Left hindlimb (tissue), 1 donor: ENCODE measurements at regions not wholly inside any gene's neighbourhood (a gene's known extent, or its start where the extent isn't known, plus 50 kb on each side); places are given as distances from the start of the nearest gene placed in this dataset.

Experiments
- DNase-seq: peaks from one replicate; pipeline ENCODE4 v3.0.0-alpha.2; 2018

GRCh38 chr2:155223781-155224406 is 525.4 kb downstream of the KCNJ3 start:
- no peak for DNase-seq

- DNase-seq, result no peak
Measured at GRCh38 chr2:155218945-155219344, 520.5 kb downstream of the KCNJ3 start.

- DNase-seq, result no peak
Measured at GRCh38 chr2:155218292-155218924, 519.9 kb downstream of the KCNJ3 start.

- DNase-seq, result no peak
Measured at GRCh38 chr2:155215037-155215707, 516.7 kb downstream of the KCNJ3 start.

- DNase-seq, result no peak
Measured at GRCh38 chr2:155209696-155210450, 511.4 kb downstream of the KCNJ3 start.

- DNase-seq, result no peak
Measured at GRCh38 chr2:155203178-155203577, 504.7 kb downstream of the KCNJ3 start.

- DNase-seq, result no peak
Measured at GRCh38 chr2:155200753-155201152, 502.3 kb downstream of the KCNJ3 start.

GRCh38 chr2:155190342-155190741 is 491.8 kb downstream of the KCNJ3 start:
- DNase-seq, result no peak

GRCh38 chr2:155178921-155179320 is 480.4 kb downstream of the KCNJ3 start:
- DNase-seq, result no peak

- no peak for DNase-seq
Measured at GRCh38 chr2:155176345-155176744, 477.9 kb downstream of the KCNJ3 start.

GRCh38 chr2:155169317-155169716 is 470.8 kb downstream of the KCNJ3 start:
- DNase-seq, result no peak

GRCh38 chr2:155162494-155162893 is 464.0 kb downstream of the KCNJ3 start:
- no peak for DNase-seq

- no peak for DNase-seq
Measured at GRCh38 chr2:155161314-155161713, 462.8 kb downstream of the KCNJ3 start.

GRCh38 chr2:155157711-155158110 is 459.2 kb downstream of the KCNJ3 start:
- no peak for DNase-seq

GRCh38 chr2:155157065-155157464 is 458.6 kb downstream of the KCNJ3 start:
- no peak for DNase-seq

GRCh38 chr2:155151945-155152344 is 453.4 kb downstream of the KCNJ3 start:
- no peak for DNase-seq

- DNase-seq, result no peak
Measured at GRCh38 chr2:155151472-155151871, 453.0 kb downstream of the KCNJ3 start.

GRCh38 chr2:155145758-155146229 is 447.3 kb downstream of the KCNJ3 start:
- DNase-seq, result peak; percentile 24

GRCh38 chr2:155141418-155141817 is 442.9 kb downstream of the KCNJ3 start:
- no peak for DNase-seq

GRCh38 chr2:155125585-155126230 is 427.2 kb downstream of the KCNJ3 start:
- DNase-seq, result no peak

GRCh38 chr2:155115846-155116245 is 417.4 kb downstream of the KCNJ3 start:
- DNase-seq, result no peak

GRCh38 chr2:155111070-155111469 is 412.6 kb downstream of the KCNJ3 start:
- no peak for DNase-seq

- no peak for DNase-seq
Measured at GRCh38 chr2:155109527-155109926, 411.0 kb downstream of the KCNJ3 start.
